BJ (cell line): ENCODE measurements at regions not wholly inside any gene's neighbourhood (a gene's known extent, or its start where the extent isn't known, plus 50 kb on each side); places are given as distances from the start of the nearest gene placed in this dataset.

Experiments used
- CTCF ChIA-PET: fragments of 350-600 bp; formaldehyde crosslinking; extraction: SDS; loops from one replicate; lab custom pipeline; 2021; ENCODE audit warnings: antibody characterized with exemption, inconsistent platforms; lab: Yijun Ruan, JAX
- POLR2A ChIA-PET: fragments of 300-600 bp; sonication (Branson Sonifier 250); formaldehyde crosslinking; extraction: SDS; loops from one replicate; lab custom pipeline; 2021; ENCODE audit warnings: antibody characterized with exemption; lab: Charles Lee
- DNase-seq: peaks from one replicate; pipeline ENCODE4 v3.0.0-alpha.2; 2011; ENCODE audit warnings: low read depth
- H3K27me3 ChIP-seq: 2 replicates; pipeline ENCODE4 v1.6.0; 2011; ENCODE audit warnings: low read length; ENCODE audit not compliant: control insufficient read depth, insufficient read depth
- H3K36me3 ChIP-seq: 2 replicates; pipeline ENCODE4 v1.5.1; 2011; ENCODE audit warnings: low read length; ENCODE audit not compliant: control insufficient read depth, insufficient read depth
- H3K4me3 ChIP-seq: 2 replicates; pipeline ENCODE4 v1.5.1; 2011; ENCODE audit warnings: low read depth, mild to moderate bottlenecking, control low read depth, low read length
- CTCF ChIP-seq: IDR thresholded peaks from 2 replicates; pipeline ENCODE4 v1.5.1; 2011; ENCODE audit warnings: low read depth, mild to moderate bottlenecking, control low read depth, inconsistent platforms, low read length, moderate library complexity; ENCODE audit not compliant: insufficient read depth

GRCh38 chr6:19905584-19905983 lies 68.4 kb downstream of the ID4 start:
- POLR2A ChIA-PET: no interaction called here

GRCh38 chr6:19906171-19906570 lies 69.0 kb downstream of the ID4 start:
- DNase-seq: no peak
- ChIA-PET CTCF (no interaction called here), POLR2A (no interaction called here)
- no peaks in the 10 kb centered on the region for H3K27me3 ChIP-seq
- no peak overlapping the region for H3K4me3 ChIP-seq
- no peak for TF ChIP-seq CTCF
- H3K36me3 ChIP-seq: no peaks in the 10 kb centered on the region

More at GRCh38 chr6:19905584-19905983, 68.4 kb downstream of the ID4 start:
- DNase-seq: no peak
- H3K36me3 ChIP-seq: no peaks in the 10 kb centered on the region
- no peaks in the 10 kb centered on the region for H3K27me3 ChIP-seq
- CTCF ChIA-PET: no interaction called here
- TF ChIP-seq CTCF: no peak
- H3K4me3 ChIP-seq: no peak overlapping the region

- H3K27me3 ChIP-seq: no peaks in the 10 kb centered on the region
- TF ChIP-seq CTCF: no peak
- CTCF ChIA-PET: no interaction called here
- no peaks in the 10 kb centered on the region for H3K36me3 ChIP-seq
- no peak overlapping the region for H3K4me3 ChIP-seq
- DNase-seq: no peak
- POLR2A ChIA-PET: no interaction called here
Measured at GRCh38 chr6:19911223-19911622, 74.1 kb downstream of the ID4 start.

- Histone ChIP-seq H3K4me3 (no peak overlapping the region), H3K27me3 (no peaks in the 10 kb centered on the region), H3K36me3 (no peaks in the 10 kb centered on the region)
- CTCF ChIA-PET: no interaction called here
- no peak for TF ChIP-seq CTCF
- DNase-seq: no peak
- POLR2A ChIA-PET: no interaction called here
Measured at GRCh38 chr6:19918436-19918835, 81.3 kb downstream of the ID4 start.

GRCh38 chr6:19921786-19922185 lies 84.6 kb downstream of the ID4 start:
- no peak for DNase-seq
- CTCF ChIA-PET: no interaction called here

More at GRCh38 chr6:19921786-19922185, 84.6 kb downstream of the ID4 start:
- Histone ChIP-seq H3K27me3 (no peaks in the 10 kb centered on the region), H3K36me3 (no peaks in the 10 kb centered on the region), H3K4me3 (no peak overlapping the region)
- TF ChIP-seq CTCF: no peak
- POLR2A ChIA-PET: no interaction called here
